ENCODE measurements at regions not wholly inside any gene's neighbourhood (a gene's known extent, or its start where the extent isn't known, plus 50 kb on each side); places are given as distances from the start of the nearest gene placed in this dataset.

GRCh38 chr14:40213701-40214100 lies 781.5 kb upstream of the FBXO33 start:
- Histone ChIP-seq H3K36me3 (replicated peaks in 1 of 2; ENCODE audit: control insufficient read depth in 1 of 2, insufficient read depth in 2 of 2, low read length in 2 of 2) (no peaks in the 10 kb centered on the region), H3K4me1 (ENCODE audit: control insufficient read depth in 1 of 2, insufficient read depth in 2 of 2, low read length in 2 of 2) (no peaks in the 10 kb centered on the region), H3K4me2 (replicated peaks; ENCODE audit: extremely low read depth, low read length, poor library complexity, severe bottlenecking) (no peak overlapping the region), H3K27ac (ENCODE audit: low read depth in 1 of 2, low read length in 2 of 2) (no peak overlapping the region), H2AFZ (ENCODE audit: insufficient read depth, low read depth, low read length, poor library complexity, severe bottlenecking) (no peak overlapping the region), H4K20me1 (ENCODE audit: insufficient read depth, low read length) (no peaks in the 10 kb centered on the region), H3K27me3 (ENCODE audit: control insufficient read depth in 2 of 2, insufficient read depth in 2 of 2, low read length in 2 of 2) (no peaks in the 10 kb centered on the region), H3K79me2 (ENCODE audit: insufficient read depth, low read length) (no peaks in the 10 kb centered on the region), H3K9me3 (replicated peaks in 1 of 2; ENCODE audit: control insufficient read depth in 1 of 2, insufficient read depth in 1 of 2, low read length in 2 of 2) (peaks cover 18 to 21% of the 10 kb centered on the region in 2 donors), H3K4me3 (replicated peaks in 1 of 3; ENCODE audit: low read depth in 2 of 3, low read length in 3 of 3) (no peak overlapping the region), H3K9ac (ENCODE audit: insufficient read depth, low read length, poor library complexity, severe bottlenecking) (no peak overlapping the region)
- H3K4me3 Mint-ChIP-seq: no peak overlapping the region
- H3K36me3 Mint-ChIP-seq: no peaks in the 10 kb centered on the region
- DNase-seq: no peak
- intact Hi-C loops (cut with micrococcal nuclease): no loop called here
- TF ChIP-seq, protein P1, sequence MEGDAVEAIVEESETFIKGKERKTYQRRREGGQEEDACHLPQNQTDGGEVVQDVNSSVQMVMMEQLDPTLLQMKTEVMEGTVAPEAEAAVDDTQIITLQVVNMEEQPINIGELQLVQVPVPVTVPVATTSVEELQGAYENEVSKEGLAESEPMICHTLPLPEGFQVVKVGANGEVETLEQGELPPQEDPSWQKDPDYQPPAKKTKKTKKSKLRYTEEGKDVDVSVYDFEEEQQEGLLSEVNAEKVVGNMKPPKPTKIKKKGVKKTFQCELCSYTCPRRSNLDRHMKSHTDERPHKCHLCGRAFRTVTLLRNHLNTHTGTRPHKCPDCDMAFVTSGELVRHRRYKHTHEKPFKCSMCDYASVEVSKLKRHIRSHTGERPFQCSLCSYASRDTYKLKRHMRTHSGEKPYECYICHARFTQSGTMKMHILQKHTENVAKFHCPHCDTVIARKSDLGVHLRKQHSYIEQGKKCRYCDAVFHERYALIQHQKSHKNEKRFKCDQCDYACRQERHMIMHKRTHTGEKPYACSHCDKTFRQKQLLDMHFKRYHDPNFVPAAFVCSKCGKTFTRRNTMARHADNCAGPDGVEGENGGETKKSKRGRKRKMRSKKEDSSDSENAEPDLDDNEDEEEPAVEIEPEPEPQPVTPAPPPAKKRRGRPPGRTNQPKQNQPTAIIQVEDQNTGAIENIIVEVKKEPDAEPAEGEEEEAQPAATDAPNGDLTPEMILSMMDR (IDR thresholded peaks at IDR 0.05): no peak
- H3K9me3 Mint-ChIP-seq: peaks cover 6 to 25% (median 15%) of the 10 kb centered on the region in 7 donors
- peaks cover 0 to 2% (median 0%) of the 10 kb centered on the region in 3 donors for H3K27me3 Mint-ChIP-seq (ENCODE audit: low read depth in 3 of 3)
- H3K4me1 Mint-ChIP-seq: peaks cover 3% of the 10 kb centered on the region
- no peak overlapping the region for H3K27ac Mint-ChIP-seq

DNA sequence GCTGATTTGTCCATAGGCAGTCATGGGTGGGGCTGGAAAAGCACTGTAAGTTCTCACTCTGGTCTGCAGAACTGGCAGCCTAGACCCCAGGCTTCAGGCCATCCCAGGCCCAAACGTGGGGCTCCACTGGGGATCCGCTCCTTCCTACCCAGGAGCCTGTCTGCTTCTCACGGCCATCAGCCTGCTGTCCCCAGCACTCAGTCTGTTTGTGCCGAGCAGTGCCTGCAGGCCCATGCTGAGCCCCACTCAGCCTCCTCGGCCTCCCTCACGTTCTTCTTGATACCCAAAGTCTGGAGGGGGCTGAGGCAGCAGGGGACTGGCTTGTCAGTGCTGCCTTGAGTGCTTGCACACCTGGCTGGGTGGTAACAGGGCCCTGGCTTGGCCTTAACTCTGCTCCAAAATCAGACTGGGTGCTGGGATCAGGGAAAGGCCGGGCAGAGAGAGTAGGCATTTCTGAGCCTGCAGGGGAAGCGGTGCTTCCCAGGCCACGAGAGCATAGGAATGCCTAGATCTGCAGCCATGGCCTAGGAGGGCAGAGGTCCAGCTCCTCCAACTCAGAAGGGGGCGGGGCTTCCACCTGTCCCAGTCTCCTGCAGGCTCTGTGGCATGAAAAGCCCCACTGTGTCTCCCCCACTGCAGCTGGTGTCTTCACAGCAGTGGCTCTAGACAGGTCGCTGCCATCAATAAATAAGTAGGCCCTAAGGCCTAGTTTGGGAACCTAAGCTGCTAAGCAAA lies 772.4 kb upstream of the FBXO33 start:
- peaks cover 22 to 26% of the 10 kb centered on the region in 2 donors for H3K9me3 ChIP-seq (replicated peaks in 1 of 2; ENCODE audit: control insufficient read depth in 1 of 2, insufficient read depth in 1 of 2, low read length in 2 of 2)
- TF ChIP-seq, protein P1 (IDR thresholded peaks at IDR 0.05): no peak
- H3K9me3 Mint-ChIP-seq: peaks cover 0 to 22% (median 8%) of the 10 kb centered on the region in 7 donors

More for the DNA sequence above, 772.4 kb upstream of the FBXO33 start:
- Histone ChIP-seq H2AFZ (ENCODE audit: insufficient read depth, low read depth, low read length, poor library complexity, severe bottlenecking) (no peak overlapping the region), H4K20me1 (ENCODE audit: insufficient read depth, low read length) (no peaks in the 10 kb centered on the region), H3K4me2 (replicated peaks; ENCODE audit: extremely low read depth, low read length, poor library complexity, severe bottlenecking) (no peak overlapping the region), H3K27me3 (ENCODE audit: control insufficient read depth in 2 of 2, insufficient read depth in 2 of 2, low read length in 2 of 2) (no peaks in the 10 kb centered on the region), H3K79me2 (ENCODE audit: insufficient read depth, low read length) (no peaks in the 10 kb centered on the region), H3K4me3 (replicated peaks in 1 of 3; ENCODE audit: low read depth in 2 of 3, low read length in 3 of 3) (no peak overlapping the region), H3K4me1 (ENCODE audit: control insufficient read depth in 1 of 2, insufficient read depth in 2 of 2, low read length in 2 of 2) (no peaks in the 10 kb centered on the region), H3K27ac (ENCODE audit: low read depth in 1 of 2, low read length in 2 of 2) (no peak overlapping the region), H3K9ac (ENCODE audit: insufficient read depth, low read length, poor library complexity, severe bottlenecking) (no peak overlapping the region), H3K36me3 (replicated peaks in 1 of 2; ENCODE audit: control insufficient read depth in 1 of 2, insufficient read depth in 2 of 2, low read length in 2 of 2) (no peaks in the 10 kb centered on the region)
- no peaks in the 10 kb centered on the region for H3K27me3 Mint-ChIP-seq (ENCODE audit: low read depth in 3 of 3)
- H3K4me1 Mint-ChIP-seq: no peaks in the 10 kb centered on the region
- no peak for DNase-seq
- no peak overlapping the region for H3K27ac Mint-ChIP-seq
- 80% methylated on average over 11 of the region's 11 CpGs for WGBS (ENCODE audit: insufficient coverage)
- no peak overlapping the region for H3K4me3 Mint-ChIP-seq
- intact Hi-C loops (cut with micrococcal nuclease): no loop called here
- H3K36me3 Mint-ChIP-seq: no peaks in the 10 kb centered on the region
